ENCODE measurements at regions not wholly inside any gene's neighbourhood (a gene's known extent, or its start where the extent isn't known, plus 50 kb on each side); places are given as distances from the start of the nearest gene placed in this dataset.
"Not testable (repeated sequence)": the region's sequence is repeated elsewhere in the genome, so short reads cannot be mapped to it uniquely, and the experiment has no call there.

DNA sequence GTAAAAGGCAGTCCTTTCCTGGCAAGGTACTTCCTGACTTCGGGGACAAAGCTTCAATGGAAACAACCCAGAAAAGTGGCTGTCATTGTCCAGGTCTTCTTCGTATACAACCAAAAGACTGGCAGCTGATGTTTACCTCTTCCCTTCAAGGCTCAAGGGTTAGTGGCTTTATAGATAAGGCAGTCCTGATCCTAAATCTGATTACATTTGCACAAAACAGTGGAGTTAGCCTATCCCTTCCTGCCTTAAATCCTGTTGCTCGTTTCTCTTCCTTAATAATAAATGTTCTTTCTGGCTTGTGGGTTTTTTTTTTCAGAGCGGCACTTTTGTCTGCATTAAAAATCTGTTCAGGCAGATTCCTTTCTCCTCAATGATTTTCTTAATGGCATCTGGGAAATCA is 169.3 kb upstream of the KCTD3 start:
- Histone ChIP-seq H3K27ac (no peak overlapping the region), H3K4me3 (no peak overlapping the region)

DNA sequence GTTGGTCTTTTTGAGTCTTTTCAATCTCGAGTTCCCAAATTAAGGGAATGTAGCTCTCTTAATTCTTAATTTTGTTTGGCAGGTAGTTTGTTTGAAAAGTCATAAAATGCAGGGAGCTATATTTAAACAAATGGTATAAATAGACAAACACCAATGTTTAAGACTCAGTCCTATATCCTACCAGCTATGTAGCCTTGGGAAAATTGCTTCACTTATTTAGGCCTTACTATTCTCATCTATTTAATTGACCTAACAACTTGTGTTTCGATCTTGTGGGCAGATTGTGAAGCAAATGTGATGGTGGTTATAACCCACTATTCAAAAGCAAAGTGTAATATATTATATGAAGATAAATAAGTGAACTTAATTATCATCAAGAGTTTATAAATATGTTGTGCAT is 167.3 kb upstream of the KCTD3 start:
- Histone ChIP-seq H3K4me3 (no peak overlapping the region), H3K27ac (no peak overlapping the region)

DNA sequence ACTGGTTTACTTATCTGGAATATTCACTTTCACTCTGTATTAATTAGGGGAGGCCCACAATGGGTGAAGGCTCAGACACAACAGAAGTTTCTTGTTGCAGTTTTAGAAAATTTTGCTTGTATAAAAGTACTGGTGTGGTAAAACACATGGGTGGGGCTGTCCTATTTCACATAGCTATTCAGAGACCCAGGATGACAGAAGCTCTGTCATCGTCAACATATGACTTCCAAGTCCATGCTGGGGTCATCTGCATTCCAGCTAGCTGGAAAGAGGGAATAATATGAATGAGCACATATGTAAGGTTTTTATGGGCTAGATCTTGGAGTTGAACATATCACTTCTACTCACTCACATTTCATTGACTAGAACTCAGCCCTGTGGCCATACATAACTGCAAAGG is 166.4 kb upstream of the KCTD3 start:
- H3K4me3 ChIP-seq, result no peak overlapping the region
- no peak overlapping the region for H3K27ac ChIP-seq

DNA sequence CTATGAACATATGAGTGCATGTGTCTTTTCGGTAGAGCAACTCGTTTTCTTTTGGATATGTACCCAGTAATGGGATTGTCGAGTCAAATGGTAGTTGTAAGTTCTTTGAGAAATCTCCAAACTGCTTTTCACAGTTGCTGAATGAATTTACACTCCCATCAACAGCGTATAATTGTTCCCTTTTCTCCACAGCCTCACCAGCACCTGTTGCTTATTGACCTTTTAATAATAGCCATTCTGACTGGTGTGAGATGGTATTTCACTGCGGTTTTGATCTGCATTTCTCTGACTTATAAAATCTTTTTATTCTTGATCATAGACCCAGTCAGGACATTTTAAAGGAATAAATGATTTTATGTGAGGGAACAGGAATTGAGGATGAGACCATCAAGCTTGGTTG is 165.0 kb upstream of the KCTD3 start:
- H3K4me3 ChIP-seq, result no peak overlapping the region

DNA sequence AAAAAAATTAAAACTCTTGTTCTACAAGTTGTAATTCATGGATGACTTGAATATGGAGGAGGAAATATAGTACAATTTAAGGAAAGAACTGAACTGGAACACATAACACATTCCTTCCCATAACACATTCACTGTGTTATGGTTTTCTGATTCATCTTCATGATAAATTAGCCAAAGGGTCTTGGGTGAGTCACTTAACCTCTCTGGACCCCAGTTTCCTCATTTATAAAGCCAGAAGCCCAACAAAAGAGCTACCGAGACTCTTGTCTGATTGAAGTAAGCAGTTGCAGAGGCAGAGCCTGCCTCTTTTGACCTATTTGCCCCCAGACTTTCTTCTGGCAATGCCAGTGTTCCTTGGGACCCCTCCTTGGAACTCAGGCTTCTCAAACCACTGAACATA is 161.9 kb upstream of the KCTD3 start:
- H3K27ac ChIP-seq, result no peak overlapping the region
- no peak overlapping the region for H3K4me3 ChIP-seq

More for the DNA sequence above, 165.0 kb upstream of the KCTD3 start:
- H3K27ac ChIP-seq, result no peak overlapping the region

DNA sequence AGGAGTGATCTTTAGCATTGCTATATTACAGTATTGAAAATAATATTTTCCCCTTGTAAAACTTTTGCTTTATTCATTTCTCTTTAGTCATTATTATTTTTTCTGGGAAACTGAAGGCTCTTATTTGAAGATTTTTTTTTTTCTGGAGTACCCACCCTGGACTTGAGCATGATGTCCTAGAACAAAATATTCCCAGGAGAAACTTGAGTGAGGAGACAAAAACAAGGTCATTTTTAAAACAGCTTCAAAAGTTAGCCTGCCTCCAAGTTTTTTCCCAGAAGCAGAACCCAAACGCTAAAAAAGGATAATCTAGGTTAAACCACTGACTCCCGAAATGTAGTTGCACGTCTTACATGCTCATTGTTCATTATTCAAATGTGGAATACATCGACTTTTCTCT is 160.2 kb upstream of the KCTD3 start:
- Histone ChIP-seq H3K4me3 (no peak overlapping the region), H3K27ac (no peak overlapping the region)

DNA sequence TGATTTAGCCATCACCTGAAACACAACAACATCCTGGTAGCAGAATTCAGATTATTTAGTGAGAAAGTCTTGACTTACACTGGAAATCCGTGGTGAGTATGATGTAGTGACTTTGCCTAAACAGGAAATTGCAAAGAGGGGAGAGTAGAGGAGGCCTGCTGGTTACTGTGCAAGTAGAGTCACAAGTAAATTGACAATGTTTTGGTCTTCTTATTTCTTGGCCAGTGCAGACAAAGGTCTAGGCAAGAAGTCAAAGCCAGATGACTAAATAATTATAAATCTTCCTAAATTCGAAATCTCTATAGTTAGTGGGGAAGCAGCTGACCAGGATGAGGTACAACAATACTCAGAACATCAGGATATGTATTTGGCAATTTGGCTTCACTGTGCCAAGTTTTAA is 159.5 kb upstream of the KCTD3 start:
- Histone ChIP-seq H3K4me3 (no peak overlapping the region), H3K27ac (no peak overlapping the region)

DNA sequence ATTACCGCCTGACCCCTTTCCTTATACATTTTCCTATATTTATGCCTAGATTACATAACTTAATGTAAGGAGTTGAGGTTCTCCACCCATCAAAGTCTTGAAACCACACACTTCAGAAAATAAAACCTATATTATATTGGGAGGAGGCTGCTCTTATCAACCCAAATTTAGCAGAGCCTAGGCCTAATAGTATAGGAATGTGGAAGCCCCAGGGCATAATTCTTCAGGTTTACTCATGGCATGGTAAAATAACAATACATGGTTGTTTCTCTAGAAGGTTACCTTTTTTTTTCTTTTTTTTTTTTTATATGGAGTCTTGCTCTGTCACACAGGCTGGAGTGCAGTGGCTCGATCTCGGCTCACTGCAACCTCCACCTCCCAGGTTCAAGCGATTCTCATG is 157.6 kb upstream of the KCTD3 start:
- H3K4me3 ChIP-seq, H3K27ac ChIP-seq: not testable (repeated sequence)

DNA sequence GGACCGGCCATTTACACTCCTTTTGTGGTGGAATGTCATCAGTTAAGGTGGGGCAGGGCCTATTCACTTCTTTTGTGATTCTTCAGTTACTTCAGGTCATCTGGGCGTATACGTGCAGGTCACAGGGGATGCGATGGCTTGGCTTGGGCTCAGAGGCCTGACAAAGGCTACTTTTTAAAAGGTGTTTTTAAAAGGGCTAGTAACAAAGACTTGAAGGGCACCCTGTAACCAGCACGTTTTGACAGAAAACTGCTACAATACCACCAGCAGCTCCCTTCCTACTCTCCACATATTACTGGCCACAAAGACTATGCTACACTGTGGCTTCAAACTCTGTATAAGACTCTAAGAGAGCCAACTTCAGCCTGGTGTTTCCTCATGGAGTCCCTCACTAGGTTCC is 151.6 kb upstream of the KCTD3 start:
- H3K4me3 ChIP-seq, H3K27ac ChIP-seq: not testable (repeated sequence)

DNA sequence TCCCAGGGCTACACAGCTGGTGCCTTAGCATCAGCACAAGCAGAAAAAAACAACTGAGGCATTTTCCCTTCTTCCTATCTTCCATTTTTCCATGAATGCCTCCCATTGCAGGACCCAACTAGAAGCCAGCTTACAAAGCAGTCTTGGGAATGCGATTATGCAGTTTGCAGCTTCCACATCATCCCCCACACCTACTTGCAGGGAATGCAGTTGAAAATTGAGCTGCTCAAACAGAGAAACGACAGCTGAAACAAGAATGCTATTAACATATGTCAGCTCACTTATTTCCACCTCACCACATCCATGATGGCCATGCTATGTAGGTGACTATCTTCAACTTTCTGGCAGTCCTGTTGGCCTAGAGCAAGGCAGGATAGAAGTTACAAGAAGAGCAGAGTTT is 150.6 kb upstream of the KCTD3 start:
- H3K27ac ChIP-seq, result no peak overlapping the region
- no peak overlapping the region for H3K4me3 ChIP-seq

DNA sequence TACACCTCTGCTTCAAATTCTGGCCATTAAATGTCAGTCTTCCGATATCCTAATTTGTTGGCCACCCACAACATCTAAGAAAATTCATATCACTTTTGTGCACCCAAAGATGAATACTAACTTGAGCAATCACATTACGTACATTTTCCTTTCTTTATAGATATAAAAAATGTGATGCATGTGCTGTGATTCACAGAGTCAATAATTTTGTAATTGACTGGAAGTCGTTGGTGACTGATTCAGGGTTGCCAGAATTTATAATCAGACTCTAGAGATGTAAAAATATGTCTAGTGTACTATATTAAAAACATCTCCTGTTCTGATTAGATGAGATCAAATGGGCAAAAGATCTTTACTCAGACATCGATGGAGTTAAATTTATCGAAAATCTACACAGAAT is 150.0 kb upstream of the KCTD3 start:
- Histone ChIP-seq H3K4me3 (no peak overlapping the region), H3K27ac (no peak overlapping the region)

DNA sequence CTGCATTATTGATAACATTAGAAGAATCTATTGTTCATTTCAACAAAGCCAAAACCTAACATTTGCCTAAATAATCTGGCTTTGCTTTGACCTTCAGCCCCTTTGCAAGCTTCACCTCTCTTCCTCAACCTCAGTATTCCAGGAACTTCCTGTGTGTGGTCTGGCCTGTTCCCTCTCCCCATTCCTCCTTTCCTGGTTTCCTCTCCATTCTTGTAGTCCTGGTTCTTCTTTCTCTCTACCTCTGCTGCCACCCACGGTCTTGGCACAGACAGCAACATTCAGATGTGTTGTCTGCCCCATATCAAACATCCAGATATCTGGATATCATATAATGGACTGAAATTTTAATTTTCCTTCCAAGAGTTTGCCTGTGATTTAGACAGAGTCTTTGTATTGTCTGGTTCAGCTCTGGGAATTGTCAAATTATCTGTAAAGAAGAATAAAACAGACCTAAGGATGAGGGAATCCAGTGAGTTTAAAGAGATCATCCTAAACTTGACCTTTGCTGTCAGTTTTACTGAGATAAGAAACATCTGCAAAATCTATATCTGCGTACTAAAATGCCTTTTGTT is 148.1 kb upstream of the KCTD3 start:
- H3K27ac ChIP-seq, result no peak overlapping the region
- H3K4me3 ChIP-seq, result no peak overlapping the region

DNA sequence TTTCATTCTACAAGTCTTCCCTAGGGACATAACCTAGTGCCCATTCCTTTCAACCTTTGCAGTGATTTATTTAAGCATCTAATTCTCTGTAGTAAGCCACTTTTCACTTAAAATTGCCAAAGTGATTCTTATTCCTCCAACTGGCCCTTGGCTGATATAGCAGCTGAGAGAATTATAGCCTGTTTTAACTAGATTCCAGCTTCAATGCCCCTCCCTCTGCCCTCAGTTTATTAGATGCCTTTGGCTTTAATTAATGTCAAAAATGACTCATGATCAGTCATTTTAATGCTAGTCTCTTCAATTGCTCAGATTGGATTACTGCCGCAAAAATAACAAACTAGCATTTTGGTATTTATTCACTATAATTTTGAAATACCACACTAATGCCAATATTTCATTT is 145.4 kb upstream of the KCTD3 start:
- no peak overlapping the region for H3K27ac ChIP-seq
- no peak overlapping the region for H3K4me3 ChIP-seq

DNA sequence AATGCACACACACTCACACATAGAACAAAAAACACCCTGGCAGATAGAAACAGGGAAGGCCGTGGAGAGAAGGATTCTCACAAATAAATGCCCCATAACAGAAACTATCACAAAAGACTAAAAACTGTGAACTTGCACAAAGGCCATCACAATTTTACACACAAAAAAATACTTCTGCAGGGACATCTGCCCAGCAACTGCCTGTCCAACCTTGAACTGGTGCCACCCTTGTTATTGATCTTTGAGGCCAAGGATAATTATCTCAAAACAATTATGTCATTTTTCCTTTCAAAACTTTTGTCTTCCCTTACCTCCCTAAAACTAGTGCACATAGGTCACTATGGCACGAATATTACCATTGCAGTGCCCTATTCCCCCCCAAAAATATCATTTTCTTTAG is 143.8 kb upstream of the KCTD3 start:
- Histone ChIP-seq H3K27ac (peak overlapping the region in 1 of 21 experiments; percentile 32), H3K4me3 (no peak overlapping the region)

DNA sequence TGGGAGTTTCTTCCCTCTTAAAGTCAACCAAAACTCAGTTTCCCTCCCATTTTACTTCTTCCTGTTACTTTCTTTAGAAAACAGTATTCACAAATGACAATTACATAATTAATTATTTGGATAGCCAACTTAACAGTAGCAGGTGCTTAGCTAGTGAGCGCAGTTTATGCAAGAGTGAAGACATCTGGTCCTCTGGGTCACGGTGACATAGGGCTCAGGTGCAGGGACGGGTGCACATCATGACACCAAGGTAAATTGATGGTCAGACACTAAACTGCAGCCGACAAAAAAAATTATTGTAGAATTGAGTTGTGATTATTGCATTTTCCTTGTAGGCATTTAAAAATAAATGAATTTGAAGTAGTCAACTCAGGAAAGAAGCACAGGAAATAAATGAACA is 142.0 kb upstream of the KCTD3 start:
- H3K27ac ChIP-seq, result no peak overlapping the region

DNA sequence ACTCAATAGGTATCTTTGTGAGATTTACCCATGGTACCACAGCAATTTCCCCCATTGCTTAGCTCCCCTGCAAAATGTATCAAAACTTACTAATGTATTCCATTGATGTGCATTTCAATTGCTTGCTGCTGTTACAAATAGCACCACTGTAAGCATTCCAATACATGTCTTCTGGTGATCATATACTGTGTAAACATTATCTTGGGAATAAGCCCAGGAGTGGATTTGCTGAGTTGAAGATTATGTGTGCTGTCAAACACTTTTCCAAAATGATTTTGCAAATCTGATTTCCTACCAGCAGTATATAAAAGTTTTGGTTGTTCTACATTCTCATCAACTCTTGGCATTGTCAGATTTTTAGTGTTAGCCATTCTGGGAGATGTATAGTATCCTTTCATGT is 141.0 kb upstream of the KCTD3 start:
- no peak overlapping the region for H3K4me3 ChIP-seq
- H3K27ac ChIP-seq, result no peak overlapping the region

More for the DNA sequence above, 142.0 kb upstream of the KCTD3 start:
- H3K4me3 ChIP-seq, result no peak overlapping the region

DNA sequence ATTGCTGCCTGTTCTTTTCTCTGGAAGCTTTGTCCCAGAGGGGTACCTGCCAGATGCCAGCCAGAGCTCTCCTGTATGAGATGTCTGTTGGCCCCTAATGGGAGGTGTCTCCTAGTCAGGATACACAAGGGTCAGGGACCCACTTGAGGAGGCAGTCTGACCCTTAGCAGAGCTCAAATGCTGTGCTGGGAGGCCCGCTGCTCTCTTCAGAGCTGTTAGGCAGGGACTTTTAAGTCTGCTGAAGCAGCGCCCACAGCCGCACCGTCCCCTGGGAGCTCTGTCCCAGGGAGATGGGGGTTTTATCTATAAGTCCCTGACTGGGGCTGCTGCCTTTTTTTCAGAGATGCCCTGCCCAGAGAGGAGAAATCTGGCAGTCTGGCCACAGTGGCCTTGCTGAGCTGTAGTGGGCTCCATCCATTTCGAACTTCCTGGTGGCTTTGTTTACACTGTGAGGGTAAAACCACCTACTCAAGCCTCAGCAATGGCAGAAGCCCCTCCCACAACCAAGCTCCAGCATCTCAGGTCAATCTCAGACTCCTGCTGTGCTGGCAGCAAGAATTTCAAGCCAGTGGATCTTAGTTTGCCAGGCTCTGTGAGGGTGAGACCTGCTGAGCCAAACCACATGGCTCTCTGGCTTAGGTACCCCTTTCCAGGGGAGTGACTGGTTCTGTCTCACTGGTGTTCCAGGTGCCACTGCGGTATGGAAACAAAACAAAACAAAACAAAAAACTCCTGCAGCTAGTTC is 134.4 kb upstream of the KCTD3 start:
- not testable (repeated sequence) for H3K4me3 ChIP-seq, H3K27ac ChIP-seq

DNA sequence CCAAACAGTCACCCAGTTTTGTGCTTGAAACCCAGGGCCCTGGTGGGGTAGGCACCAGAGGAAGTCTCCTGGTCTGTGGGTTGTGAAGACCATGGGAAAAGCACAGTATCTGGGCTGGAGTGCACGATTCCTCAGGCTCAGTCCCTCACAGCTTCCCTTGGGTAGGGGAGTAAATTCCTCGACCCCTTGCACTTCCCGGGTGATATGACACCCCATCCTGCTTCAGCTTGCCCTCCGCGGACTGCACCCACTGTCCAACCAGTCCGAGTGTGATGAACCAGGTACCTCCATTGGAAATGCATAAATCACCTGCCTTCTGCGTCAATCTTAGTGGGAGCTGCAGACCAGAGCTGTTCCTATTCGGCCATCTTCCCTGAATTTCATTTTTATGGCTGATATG is 133.9 kb upstream of the KCTD3 start:
- Histone ChIP-seq H3K27ac (no peak overlapping the region), H3K4me3 (no peak overlapping the region)

DNA sequence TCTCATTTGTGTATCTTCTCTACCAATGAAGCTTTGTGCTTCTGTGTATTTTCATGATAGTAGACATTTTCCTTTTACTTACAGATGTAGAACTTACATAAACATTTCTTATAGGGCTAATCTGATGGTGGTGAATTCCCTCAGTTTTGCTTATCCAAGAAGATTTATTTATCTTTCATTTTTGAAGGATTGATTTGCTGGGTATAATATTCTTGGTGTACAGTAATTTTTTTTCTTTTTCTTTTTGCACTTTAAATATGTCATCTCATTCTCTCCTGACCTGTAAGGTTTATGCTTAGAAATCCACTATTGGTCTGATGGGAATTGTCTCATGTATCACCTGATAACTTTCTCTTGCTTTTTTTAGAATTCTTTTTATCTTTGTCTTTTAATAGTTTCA is 127.6 kb upstream of the KCTD3 start:
- no peak overlapping the region for H3K4me3 ChIP-seq
- no peak overlapping the region for H3K27ac ChIP-seq

DNA sequence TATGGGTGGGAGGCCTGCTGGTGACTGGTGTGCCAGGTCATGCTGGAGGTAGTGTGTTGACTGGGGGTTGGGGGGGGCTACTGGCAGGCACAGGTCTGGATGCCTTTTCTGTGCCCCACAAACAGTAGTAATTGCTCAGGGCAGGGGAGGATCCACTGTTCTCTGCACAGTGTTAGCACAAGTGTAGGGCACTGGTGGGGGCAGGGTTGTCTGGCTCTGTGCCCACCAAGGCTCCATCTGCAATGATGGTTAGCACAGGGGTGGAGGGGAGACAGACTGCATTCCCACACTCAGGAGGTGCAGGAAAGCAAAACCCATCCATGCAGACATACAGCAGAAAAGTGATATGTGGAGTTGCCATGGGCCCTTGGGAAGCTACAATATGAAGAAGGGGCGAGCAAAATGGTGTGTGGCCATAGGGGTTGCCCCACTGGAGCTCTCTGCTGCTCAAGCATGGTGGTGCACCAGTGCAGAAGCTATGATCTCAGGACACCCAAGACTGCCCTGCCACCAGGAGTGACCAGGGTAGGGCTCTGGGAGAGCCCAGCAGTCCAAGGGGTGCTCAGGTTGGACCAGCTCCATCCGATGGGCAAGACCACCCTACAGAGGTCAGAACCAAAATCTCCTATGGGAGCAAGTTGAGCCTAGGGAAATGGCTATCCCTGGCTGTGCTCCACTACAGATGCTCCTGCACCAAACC is 122.2 kb upstream of the KCTD3 start:
- Histone ChIP-seq H3K4me3 (no peak overlapping the region), H3K27ac (no peak overlapping the region)

DNA sequence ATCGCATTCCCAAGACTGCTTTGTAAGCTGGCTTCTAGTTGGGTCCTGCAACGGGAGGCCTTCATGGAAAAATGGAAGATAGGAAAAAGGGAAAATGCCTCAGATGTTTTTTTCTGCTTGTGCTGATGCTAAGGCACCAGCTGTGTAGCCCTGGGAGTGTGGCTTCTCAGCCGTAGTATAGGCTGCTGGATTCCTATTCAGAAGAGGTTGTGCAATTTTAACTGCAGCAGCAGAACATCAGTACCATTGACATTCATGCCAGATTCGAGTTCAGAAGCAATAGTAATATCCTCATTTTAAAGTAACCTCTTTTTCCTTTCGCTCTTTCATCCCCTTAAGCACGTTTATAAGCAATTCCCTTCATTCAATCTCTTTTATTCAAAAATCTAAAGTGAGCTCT is 119.1 kb upstream of the KCTD3 start:
- not testable (repeated sequence) for H3K27ac ChIP-seq, H3K4me3 ChIP-seq

All from skin epidermis (tissue), 12 donors.